Hepatocyte (in vitro differentiated cells): ENCODE measurements at regions not wholly inside any gene's neighbourhood (a gene's known extent, or its start where the extent isn't known, plus 50 kb on each side); places are given as distances from the start of the nearest gene placed in this dataset.

ENCODE experiments used
- EZH2 ChIP-seq: fragments of 200-600 bp; sonication (generic); IDR thresholded peaks from 2 replicates; pipeline ENCODE4 v1.6.1; 2016; ENCODE audit warnings: antibody characterized with exemption, mild to moderate bottlenecking, borderline replicate concordance
- TF ChIP-seq, protein P1 (sequence below): fragments of 200-600 bp; sonication (generic); IDR thresholded peaks from 2 replicates; pipeline ENCODE4 v1.5.1; 2016; ENCODE audit warnings: antibody characterized with exemption, mild to moderate bottlenecking; ENCODE audit not compliant: poor library complexity

DNA sequence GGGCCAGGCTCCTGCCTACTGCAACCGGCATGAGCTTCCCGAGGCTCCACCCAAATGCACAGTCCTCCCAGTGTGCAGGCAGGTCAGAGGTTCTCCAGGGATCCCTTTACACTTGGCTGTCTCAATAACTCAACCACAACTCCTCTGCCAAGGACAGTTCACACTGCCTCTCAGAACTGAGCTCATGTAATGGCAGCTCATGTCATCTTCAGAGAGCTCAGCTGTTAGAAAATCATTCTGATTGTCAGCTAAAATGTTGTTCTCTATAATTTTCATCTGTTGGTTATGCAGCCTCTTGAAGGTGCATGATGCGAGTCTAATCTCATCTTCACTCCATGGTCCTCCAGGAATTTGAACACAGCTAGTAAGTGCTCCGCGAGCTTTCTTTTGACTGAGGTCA is 76.7 kb downstream of the SST start:
- TF ChIP-seq, protein P1, sequence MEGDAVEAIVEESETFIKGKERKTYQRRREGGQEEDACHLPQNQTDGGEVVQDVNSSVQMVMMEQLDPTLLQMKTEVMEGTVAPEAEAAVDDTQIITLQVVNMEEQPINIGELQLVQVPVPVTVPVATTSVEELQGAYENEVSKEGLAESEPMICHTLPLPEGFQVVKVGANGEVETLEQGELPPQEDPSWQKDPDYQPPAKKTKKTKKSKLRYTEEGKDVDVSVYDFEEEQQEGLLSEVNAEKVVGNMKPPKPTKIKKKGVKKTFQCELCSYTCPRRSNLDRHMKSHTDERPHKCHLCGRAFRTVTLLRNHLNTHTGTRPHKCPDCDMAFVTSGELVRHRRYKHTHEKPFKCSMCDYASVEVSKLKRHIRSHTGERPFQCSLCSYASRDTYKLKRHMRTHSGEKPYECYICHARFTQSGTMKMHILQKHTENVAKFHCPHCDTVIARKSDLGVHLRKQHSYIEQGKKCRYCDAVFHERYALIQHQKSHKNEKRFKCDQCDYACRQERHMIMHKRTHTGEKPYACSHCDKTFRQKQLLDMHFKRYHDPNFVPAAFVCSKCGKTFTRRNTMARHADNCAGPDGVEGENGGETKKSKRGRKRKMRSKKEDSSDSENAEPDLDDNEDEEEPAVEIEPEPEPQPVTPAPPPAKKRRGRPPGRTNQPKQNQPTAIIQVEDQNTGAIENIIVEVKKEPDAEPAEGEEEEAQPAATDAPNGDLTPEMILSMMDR = no peak
- TF ChIP-seq EZH2 = no peak
